ENCODE measurements at regions not wholly inside any gene's neighbourhood (a gene's known extent, or its start where the extent isn't known, plus 50 kb on each side); places are given as distances from the start of the nearest gene placed in this dataset.
"Not testable (repeated sequence)": the region's sequence is repeated elsewhere in the genome, so short reads cannot be mapped to it uniquely, and the experiment has no call there.

DNA sequence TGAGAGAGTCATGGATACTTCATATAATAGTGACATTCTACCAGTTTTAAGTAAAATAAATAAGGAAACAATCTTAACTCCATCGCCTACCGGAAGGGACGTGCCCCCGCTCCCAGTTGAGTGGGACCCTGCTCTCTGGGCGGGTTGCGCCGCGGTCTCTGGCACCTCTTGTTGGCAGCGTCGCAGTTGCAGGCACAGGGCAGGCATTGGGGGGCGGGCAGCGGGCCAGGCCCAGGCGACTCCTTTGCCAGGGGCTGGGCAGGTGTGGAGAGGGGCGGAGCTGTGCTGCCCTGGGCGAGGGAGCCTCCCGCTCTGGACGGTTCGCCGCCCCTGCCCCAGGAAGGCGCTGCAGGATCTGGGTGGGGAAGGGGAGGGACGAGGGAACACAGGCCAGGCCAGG is 1500.6 kb downstream of the FOXD4L5 start:
- CTCF ChIA-PET; H3K9me3 Mint-ChIP-seq (ENCODE audit: low read depth, unreplicated experiment); H3K4me3 Mint-ChIP-seq (ENCODE audit: low read depth, unreplicated experiment); H3K27me3 Mint-ChIP-seq (ENCODE audit: unreplicated experiment); intact Hi-C loops (cut with micrococcal nuclease; ENCODE audit: unreplicated experiment); DNase-seq; H3K27ac Mint-ChIP-seq (ENCODE audit: unreplicated experiment); H3K4me1 Mint-ChIP-seq (ENCODE audit: low read depth, unreplicated experiment); BruUV-seq (replicated peaks); H3K36me3 Mint-ChIP-seq (ENCODE audit: insufficient read depth, unreplicated experiment): not testable (repeated sequence)

DNA sequence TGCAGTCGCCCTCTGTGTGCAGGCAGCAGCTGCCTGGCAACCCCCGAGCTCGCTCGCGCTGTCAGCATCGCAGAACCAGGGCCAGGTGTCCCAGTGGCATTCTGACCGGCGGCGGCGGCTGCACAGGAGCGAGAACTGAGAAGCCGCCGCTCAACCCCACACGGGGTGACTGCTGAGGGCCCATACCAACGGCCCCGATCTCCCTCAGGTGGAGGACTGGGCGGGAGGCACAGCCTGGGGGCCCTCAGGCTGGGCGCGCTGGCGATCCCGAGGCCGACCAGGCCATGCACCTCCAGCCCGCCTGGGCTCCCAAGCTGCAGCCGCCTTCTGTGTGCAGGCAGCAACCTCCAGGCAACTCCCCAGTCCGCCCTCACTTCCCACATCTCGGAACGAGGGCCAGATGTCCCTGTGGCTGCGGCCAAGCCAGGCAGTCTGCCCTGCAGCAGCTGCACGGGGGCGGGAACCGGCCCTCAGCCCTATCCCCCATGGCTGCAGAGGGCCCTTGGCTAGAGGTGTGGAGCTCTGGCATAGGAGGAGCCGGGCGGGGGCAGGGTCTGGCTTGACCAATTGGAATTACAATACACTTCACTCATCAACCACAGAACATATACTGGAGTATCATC is 1503.1 kb downstream of the FOXD4L5 start:
- H3K27ac Mint-ChIP-seq (ENCODE audit: unreplicated experiment); H3K27me3 Mint-ChIP-seq (ENCODE audit: unreplicated experiment); H3K4me3 Mint-ChIP-seq (ENCODE audit: low read depth, unreplicated experiment); CTCF ChIA-PET; BruUV-seq (replicated peaks); H3K4me1 Mint-ChIP-seq (ENCODE audit: low read depth, unreplicated experiment); intact Hi-C loops (cut with micrococcal nuclease; ENCODE audit: unreplicated experiment); DNase-seq; H3K36me3 Mint-ChIP-seq (ENCODE audit: insufficient read depth, unreplicated experiment); H3K9me3 Mint-ChIP-seq (ENCODE audit: low read depth, unreplicated experiment): not testable (repeated sequence)

DNA sequence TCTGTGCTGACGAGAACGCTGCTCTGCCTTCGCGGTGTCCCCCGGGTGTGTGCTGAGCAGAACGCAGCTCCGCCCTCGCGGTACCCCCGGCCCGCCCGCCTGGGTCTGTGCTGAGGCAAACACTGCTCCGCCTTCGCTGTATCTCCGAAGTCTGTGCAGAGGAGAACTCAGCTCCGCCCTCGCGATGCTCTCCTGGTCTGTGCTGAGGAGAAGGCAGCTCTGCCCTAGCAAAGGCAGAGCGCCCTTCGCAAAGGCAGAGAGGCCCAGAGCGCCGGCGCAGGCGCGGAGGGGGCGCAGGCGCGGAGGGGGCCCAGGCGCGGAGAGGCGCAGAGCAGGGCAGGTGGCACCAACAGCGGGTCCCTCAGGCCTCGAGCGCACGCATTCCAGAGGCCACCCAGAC is 1503.6 kb downstream of the FOXD4L5 start:
- H3K4me1 Mint-ChIP-seq (ENCODE audit: low read depth, unreplicated experiment); H3K27me3 Mint-ChIP-seq (ENCODE audit: unreplicated experiment); H3K27ac Mint-ChIP-seq (ENCODE audit: unreplicated experiment); H3K9me3 Mint-ChIP-seq (ENCODE audit: low read depth, unreplicated experiment); DNase-seq; H3K4me3 Mint-ChIP-seq (ENCODE audit: low read depth, unreplicated experiment); intact Hi-C loops (cut with micrococcal nuclease; ENCODE audit: unreplicated experiment); BruUV-seq (replicated peaks); CTCF ChIA-PET; H3K36me3 Mint-ChIP-seq (ENCODE audit: insufficient read depth, unreplicated experiment): not testable (repeated sequence)

DNA sequence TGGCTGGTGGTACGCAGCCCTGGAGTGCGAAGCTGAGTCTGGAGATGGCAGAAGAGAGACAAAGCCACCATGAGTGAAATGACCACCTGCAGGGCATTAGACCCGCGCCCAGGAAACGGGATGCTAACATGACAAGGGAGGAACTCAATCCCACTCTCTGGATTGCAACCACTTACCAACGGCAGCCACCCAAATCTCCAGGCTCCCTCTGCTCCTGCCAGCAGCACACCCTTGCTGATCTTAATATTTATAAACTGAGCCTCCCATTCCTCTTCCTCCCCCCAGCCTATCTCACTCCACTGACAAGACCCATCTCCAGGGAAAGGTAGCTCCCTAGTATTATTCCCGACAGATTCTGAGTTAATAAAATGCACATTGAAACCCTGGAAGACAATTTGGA is 1508.8 kb downstream of the FOXD4L5 start:
- H3K9me3 Mint-ChIP-seq (ENCODE audit: low read depth, unreplicated experiment); H3K27ac Mint-ChIP-seq (ENCODE audit: unreplicated experiment); H3K4me3 Mint-ChIP-seq (ENCODE audit: low read depth, unreplicated experiment); H3K36me3 Mint-ChIP-seq (ENCODE audit: insufficient read depth, unreplicated experiment); H3K27me3 Mint-ChIP-seq (ENCODE audit: unreplicated experiment); H3K4me1 Mint-ChIP-seq (ENCODE audit: low read depth, unreplicated experiment); CTCF ChIA-PET; intact Hi-C loops (cut with micrococcal nuclease; ENCODE audit: unreplicated experiment); DNase-seq; BruUV-seq (replicated peaks): not testable (repeated sequence)

DNA sequence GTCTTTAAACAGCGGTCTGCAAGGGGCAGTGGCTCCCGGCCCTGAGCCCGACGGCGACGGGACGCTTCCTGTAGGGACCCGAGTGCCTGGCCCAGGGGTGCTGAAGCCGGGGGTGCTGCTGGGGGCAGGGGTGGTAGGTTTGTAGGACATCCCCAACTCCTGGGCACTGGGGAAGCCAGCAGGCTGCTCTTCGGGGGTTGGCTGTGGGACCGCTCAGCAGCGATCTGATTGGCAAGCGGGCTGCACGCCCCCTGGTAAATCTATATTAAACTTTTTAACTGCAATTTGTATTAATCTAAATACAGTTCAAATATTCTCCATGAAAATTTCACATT is 1510.0 kb downstream of the FOXD4L5 start:
- BruUV-seq (replicated peaks); H3K4me3 Mint-ChIP-seq (ENCODE audit: low read depth, unreplicated experiment); intact Hi-C loops (cut with micrococcal nuclease; ENCODE audit: unreplicated experiment); H3K27me3 Mint-ChIP-seq (ENCODE audit: unreplicated experiment); H3K4me1 Mint-ChIP-seq (ENCODE audit: low read depth, unreplicated experiment); H3K36me3 Mint-ChIP-seq (ENCODE audit: insufficient read depth, unreplicated experiment); H3K27ac Mint-ChIP-seq (ENCODE audit: unreplicated experiment); DNase-seq; CTCF ChIA-PET; H3K9me3 Mint-ChIP-seq (ENCODE audit: low read depth, unreplicated experiment): not testable (repeated sequence)

DNA sequence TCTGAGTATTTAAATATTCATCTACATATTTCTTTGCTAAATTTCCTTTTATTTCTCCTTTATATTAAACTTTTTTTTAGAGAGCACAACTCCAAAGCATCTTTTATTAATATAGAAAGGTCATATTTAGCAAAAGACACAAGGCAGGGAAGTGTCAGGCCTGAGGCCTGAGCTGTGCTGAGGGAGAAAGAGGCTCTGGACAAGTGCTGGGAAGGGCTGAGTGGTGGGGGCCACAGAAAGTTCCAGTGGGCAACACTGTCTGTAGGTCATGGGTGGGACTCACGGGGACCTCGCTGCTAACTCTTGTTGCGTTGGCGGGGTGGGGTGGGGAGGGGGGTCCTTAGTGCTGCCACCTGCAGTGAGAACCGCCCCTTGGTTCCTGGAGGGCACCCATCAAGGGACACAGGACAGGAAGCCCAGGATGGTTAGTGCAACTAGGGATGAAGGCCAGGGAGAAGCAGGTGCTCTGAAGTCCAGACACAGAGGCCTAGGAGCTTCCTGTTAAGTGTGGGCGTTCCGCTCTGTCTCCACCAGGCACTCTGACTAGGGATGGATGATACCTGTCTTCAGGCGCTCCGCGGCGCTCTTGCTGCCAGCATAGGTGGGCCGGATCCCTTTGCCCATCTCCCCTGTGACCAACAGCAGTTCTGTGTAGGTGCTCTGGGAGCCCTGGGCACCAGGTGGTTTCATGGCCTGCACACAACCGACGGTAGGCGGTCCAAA is 1510.5 kb downstream of the FOXD4L5 start:
- H3K9me3 Mint-ChIP-seq (ENCODE audit: low read depth, unreplicated experiment); intact Hi-C loops (cut with micrococcal nuclease; ENCODE audit: unreplicated experiment); H3K27ac Mint-ChIP-seq (ENCODE audit: unreplicated experiment); CTCF ChIA-PET; BruUV-seq (replicated peaks); H3K4me3 Mint-ChIP-seq (ENCODE audit: low read depth, unreplicated experiment); H3K27me3 Mint-ChIP-seq (ENCODE audit: unreplicated experiment); H3K4me1 Mint-ChIP-seq (ENCODE audit: low read depth, unreplicated experiment); DNase-seq; H3K36me3 Mint-ChIP-seq (ENCODE audit: insufficient read depth, unreplicated experiment): not testable (repeated sequence)

DNA sequence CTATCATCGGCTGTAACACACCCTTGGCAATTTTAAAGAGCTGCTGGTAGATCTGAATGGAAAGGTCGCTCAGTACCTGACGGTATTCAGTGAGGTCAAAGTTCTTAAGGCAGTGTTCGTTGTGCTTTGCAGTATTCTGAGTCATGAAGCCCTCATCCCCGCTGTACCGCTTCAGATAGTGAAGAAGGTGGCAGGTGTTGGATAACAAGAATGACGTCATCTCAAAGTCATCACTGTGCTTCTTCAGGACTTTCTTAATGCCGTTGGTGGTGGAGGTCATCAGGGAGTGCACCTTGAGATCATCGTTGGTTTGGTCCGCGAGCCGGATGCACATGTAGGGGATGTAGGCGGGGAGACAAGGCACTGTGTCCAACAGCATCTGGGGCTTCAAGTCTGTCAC is 1522.8 kb downstream of the FOXD4L5 start:
- H3K27me3 Mint-ChIP-seq (ENCODE audit: unreplicated experiment); BruUV-seq (replicated peaks); H3K36me3 Mint-ChIP-seq (ENCODE audit: insufficient read depth, unreplicated experiment); H3K27ac Mint-ChIP-seq (ENCODE audit: unreplicated experiment); H3K4me3 Mint-ChIP-seq (ENCODE audit: low read depth, unreplicated experiment); intact Hi-C loops (cut with micrococcal nuclease; ENCODE audit: unreplicated experiment); CTCF ChIA-PET; H3K9me3 Mint-ChIP-seq (ENCODE audit: low read depth, unreplicated experiment); H3K4me1 Mint-ChIP-seq (ENCODE audit: low read depth, unreplicated experiment); DNase-seq: not testable (repeated sequence)

DNA sequence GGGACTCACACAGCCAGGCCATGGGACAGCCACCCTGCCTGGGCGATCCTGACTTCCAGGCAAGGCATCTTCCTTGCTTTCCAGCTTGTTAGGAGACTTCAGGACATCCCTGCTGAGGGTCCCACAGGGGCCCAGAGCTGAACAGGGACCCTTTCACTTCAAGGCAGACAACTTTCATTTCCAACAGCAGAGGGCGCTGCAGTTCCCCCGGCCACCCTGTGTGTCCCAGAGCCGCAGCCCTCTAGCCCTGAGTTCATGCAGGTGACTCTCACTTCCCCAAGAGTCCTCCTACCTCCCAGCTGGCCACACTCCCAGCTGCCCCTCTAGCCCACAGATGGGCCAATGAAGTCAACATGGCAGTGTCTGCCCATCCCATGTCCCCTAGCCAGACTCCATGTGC is 1556.0 kb downstream of the FOXD4L5 start:
- H3K27ac Mint-ChIP-seq (ENCODE audit: unreplicated experiment); BruUV-seq (replicated peaks); intact Hi-C loops (cut with micrococcal nuclease; ENCODE audit: unreplicated experiment); H3K4me1 Mint-ChIP-seq (ENCODE audit: low read depth, unreplicated experiment); H3K9me3 Mint-ChIP-seq (ENCODE audit: low read depth, unreplicated experiment); H3K27me3 Mint-ChIP-seq (ENCODE audit: unreplicated experiment); H3K4me3 Mint-ChIP-seq (ENCODE audit: low read depth, unreplicated experiment); DNase-seq; CTCF ChIA-PET; H3K36me3 Mint-ChIP-seq (ENCODE audit: insufficient read depth, unreplicated experiment): not testable (repeated sequence)
